ENCODE measurements at regions not wholly inside any gene's neighbourhood (a gene's known extent, or its start where the extent isn't known, plus 50 kb on each side); places are given as distances from the start of the nearest gene placed in this dataset.

DNA sequence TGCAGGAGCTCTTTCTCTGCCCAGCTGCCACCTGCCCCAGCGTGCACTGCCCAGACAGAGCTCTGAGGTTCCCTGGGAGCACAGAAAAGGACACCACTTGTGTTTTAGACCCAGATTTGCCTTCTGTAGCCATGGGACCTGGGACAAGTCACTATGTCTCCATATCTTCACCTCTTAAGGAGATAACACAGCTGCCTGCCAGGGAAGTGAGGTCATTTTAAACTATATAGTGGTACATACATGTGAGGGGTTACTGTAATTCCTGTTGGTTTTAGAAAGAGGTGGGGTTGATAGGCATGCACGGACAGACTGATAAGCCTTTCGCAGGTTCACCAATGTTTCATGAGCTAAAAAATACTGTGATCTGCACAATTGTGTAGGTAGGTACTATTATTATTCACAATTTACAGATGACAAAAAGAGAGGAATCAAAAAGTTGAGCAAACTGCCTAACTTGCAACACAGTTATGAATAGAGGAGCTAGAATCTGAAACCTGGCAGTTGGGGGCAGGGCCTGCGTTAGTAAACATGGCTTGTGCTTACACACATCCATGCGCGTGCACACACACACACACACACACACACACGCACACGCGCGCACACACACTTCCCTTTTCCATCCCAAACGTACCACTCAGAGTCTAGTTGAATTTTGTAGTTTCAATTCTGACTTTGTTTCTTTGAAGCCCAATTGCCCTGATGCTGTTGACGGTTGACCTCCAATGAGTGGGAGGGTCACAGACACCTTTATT is 193.6 kb downstream of the FAM43A start:
- peaks cover 7% of the 10 kb centered on the region for H3K9me3 ChIP-seq
- TF ChIP-seq, protein P1, sequence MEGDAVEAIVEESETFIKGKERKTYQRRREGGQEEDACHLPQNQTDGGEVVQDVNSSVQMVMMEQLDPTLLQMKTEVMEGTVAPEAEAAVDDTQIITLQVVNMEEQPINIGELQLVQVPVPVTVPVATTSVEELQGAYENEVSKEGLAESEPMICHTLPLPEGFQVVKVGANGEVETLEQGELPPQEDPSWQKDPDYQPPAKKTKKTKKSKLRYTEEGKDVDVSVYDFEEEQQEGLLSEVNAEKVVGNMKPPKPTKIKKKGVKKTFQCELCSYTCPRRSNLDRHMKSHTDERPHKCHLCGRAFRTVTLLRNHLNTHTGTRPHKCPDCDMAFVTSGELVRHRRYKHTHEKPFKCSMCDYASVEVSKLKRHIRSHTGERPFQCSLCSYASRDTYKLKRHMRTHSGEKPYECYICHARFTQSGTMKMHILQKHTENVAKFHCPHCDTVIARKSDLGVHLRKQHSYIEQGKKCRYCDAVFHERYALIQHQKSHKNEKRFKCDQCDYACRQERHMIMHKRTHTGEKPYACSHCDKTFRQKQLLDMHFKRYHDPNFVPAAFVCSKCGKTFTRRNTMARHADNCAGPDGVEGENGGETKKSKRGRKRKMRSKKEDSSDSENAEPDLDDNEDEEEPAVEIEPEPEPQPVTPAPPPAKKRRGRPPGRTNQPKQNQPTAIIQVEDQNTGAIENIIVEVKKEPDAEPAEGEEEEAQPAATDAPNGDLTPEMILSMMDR (IDR thresholded peaks at IDR 0.05) = no peak
- DNase-seq (no peak), ATAC-seq (no peak)
- intact Hi-C loops (cut with DNase I, micrococcal nuclease) = no loop called here
- H3K36me3 ChIP-seq (ENCODE audit: low read depth) = no peaks in the 10 kb centered on the region
- H3K4me3 ChIP-seq = no peak overlapping the region
- H3K4me1 ChIP-seq (ENCODE audit: low read depth) = peaks cover 15% of the 10 kb centered on the region

DNA sequence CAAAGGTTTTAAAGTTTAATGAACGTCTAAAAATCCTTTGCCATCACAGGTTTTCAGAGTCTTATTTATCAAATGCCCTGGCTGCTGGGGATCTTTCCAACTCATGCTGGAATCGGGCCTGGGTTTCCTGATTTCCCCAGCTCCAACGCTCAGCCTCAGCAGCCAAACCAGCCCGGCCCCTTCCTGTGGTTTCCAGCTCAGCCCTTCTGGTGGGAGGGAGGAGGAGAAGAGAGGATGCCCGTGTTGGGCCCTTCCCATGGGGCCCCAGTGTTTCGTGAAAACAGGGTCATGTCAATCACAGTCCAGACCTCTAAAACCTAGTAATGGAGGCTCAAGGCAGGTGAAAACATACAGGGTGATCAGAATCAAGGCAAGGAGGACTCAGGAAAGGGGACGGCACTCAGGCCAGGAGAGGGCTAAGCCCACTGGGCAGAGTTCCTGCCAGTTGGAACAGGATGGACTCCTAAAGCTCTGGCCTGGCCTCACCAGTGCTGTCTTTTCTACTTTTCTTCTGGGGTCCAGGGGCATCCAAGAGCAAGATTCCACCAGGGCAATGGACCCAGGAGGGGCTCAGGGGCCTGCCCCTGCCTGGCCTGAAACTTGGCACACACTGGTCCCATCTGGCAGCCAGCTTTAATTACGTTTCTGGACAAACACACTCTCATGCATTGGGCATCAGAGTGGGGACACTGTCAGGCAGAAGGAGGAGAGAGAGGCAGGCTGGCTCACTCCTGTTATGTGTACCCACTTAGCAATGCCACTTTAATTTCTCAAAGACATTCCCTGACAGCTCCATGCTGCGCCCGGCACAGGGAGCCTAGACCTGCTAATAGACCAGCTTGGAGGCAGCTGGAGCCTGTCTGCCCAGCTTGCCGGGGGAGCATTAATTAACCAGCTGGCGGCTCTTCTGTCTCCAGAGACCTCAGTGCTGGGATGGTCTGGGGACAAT is 194.6 kb downstream of the FAM43A start:
- ATAC-seq (peak; percentile 41), DNase-seq (peak in 1 of 3 donors; percentile 60)
- peaks cover 8% of the 10 kb centered on the region for H3K9me3 ChIP-seq
- intact Hi-C loops (cut with DNase I, micrococcal nuclease) = no loop called here
- peaks cover 14% of the 10 kb centered on the region for H3K4me1 ChIP-seq (ENCODE audit: low read depth)
- no peak overlapping the region for H3K4me3 ChIP-seq
- no peaks in the 10 kb centered on the region for H3K36me3 ChIP-seq (ENCODE audit: low read depth)
- TF ChIP-seq, protein P1 (IDR thresholded peaks at IDR 0.05) = no peak

DNA sequence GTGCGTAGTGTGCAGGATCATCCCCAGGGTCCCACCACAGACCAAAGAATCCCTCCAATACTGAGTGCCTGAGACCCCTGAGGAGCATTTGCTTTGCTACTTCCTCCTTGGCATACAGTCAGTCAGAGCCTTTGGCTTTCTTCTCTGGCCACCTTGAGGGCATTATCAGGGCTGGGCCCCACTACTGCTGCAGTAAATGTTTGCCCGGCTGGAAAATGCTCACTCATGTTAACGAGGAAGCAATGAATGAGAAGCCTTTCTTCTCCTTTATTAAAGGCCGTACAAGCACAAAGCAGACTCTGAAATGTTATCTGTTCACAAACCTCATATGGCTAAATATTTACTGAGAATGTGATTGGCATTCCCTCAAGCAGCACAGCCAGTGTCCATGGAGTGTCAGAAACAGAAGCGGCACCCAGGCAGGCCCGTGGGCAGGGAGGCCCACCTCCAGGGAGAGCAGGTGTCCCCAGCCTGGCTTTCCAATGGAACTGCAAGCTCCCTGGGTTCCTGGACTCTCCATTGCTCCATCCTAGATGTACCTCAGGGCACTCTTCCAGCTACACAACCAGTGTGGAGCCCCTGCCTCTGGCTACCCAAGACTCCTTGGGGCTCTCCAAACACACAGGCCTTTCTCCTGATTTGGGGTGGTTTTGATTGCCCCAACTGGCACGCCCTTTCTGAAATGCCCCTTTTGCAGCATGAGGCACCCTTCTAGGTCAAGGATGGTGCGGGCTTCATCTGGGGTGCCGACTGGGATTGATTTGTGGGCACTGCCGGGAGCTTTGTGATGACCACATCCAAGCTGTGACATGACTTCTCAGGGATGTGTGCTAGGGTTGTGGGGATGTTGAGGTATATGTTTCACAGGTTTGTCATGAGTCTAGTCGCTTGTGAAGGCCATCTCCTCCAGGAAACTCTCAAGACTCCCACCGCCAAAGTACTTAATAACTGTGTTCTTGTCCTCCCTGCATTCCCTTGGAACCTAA is 195.6 kb downstream of the FAM43A start:
- H3K4me1 ChIP-seq (ENCODE audit: low read depth) = peaks cover 14% of the 10 kb centered on the region
- intact Hi-C loops (cut with DNase I, micrococcal nuclease) = no loop called here

DNA sequence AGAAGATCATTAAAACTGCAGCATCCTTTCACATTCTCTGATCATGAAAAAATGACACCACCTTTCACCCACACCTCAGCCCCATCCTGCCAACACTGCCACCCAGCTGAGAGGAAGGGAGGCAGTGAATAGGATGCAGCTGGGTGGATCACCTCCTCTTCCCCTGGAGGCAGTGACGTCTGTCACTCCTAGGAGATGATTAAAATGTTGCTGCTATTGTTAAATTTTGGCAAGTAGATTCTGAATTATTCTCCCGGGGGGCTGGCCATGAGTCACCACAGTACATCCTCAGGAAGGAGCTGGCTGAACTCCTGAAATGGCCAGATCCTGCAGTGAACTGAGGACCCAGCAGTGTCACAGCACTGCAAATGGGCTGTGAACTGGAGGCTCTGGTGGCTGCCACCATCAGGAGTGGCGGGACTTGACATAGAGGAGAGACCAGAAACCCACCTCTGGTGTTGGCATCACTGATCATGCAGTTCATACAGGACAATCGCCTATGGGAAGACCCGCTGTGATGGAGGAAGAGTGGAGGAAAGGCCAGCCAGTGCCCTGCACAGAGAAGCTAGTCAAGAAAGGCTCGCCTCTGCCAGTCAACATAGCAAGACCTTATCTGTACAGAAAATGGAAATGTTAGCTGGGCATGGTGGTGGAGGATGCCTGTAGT is 199.1 kb downstream of the FAM43A start:
- Histone ChIP-seq H3K9me3 (peaks cover 8% of the 10 kb centered on the region), H3K4me3 (no peak overlapping the region), H3K36me3 (ENCODE audit: low read depth) (no peaks in the 10 kb centered on the region), H3K4me1 (ENCODE audit: low read depth) (peaks cover 14% of the 10 kb centered on the region)
- no peak for ATAC-seq
- no peak for DNase-seq
- intact Hi-C loops (cut with DNase I, micrococcal nuclease) = no loop called here
- TF ChIP-seq, protein P1 (IDR thresholded peaks at IDR 0.05) = no peak

More for the DNA sequence above, 195.6 kb downstream of the FAM43A start:
- H3K9me3 ChIP-seq = peaks cover 8% of the 10 kb centered on the region
- no peak overlapping the region for H3K4me3 ChIP-seq
- TF ChIP-seq, protein P1 (IDR thresholded peaks at IDR 0.05) = no peak
- no peak for DNase-seq
- H3K36me3 ChIP-seq (ENCODE audit: low read depth) = no peaks in the 10 kb centered on the region
- ATAC-seq = peak; percentile 84
